Mammary epithelial cell (primary cell): ENCODE measurements at regions not wholly inside any gene's neighbourhood (a gene's known extent, or its start where the extent isn't known, plus 50 kb on each side); places are given as distances from the start of the nearest gene placed in this dataset.

Experiments
- EZH2 ChIP-seq: IDR thresholded peaks from 2 replicates; pipeline ENCODE4 v1.6.1; 2012; ENCODE audit warnings: low read length, inconsistent platforms, borderline replicate concordance
- TF ChIP-seq, protein P1 (sequence below), 2 donors: IDR thresholded peaks in 1 of 2; conservative IDR thresholded peaks in 1 of 2; 2 replicates each; pipeline ENCODE4 v1.5.1; 2011 to 2012; ENCODE audit warnings: inconsistent platforms in 2 of 2, low read length in 2 of 2, mild to moderate bottlenecking in 2 of 2, control low read depth in 1 of 2, low read depth in 1 of 2; ENCODE audit not compliant: insufficient read depth in 1 of 2; ENCODE audit errors: extremely low read depth in 1 of 2

- TF ChIP-seq, protein P1, sequence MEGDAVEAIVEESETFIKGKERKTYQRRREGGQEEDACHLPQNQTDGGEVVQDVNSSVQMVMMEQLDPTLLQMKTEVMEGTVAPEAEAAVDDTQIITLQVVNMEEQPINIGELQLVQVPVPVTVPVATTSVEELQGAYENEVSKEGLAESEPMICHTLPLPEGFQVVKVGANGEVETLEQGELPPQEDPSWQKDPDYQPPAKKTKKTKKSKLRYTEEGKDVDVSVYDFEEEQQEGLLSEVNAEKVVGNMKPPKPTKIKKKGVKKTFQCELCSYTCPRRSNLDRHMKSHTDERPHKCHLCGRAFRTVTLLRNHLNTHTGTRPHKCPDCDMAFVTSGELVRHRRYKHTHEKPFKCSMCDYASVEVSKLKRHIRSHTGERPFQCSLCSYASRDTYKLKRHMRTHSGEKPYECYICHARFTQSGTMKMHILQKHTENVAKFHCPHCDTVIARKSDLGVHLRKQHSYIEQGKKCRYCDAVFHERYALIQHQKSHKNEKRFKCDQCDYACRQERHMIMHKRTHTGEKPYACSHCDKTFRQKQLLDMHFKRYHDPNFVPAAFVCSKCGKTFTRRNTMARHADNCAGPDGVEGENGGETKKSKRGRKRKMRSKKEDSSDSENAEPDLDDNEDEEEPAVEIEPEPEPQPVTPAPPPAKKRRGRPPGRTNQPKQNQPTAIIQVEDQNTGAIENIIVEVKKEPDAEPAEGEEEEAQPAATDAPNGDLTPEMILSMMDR (conservative IDR thresholded peaks at IDR 0.05 in 1 of 2, IDR thresholded peaks at IDR 0.05 in 1 of 2; ENCODE audit: extremely low read depth in 1 of 2, insufficient read depth in 1 of 2, low read depth in 1 of 2, low read length in 2 of 2), result no peak
- TF ChIP-seq EZH2, result no peak
These were observed 208.9 kb downstream of the FAM47A start for GRCh38 chrX:33923262-33923661.
